Nephron progenitor cell (in vitro differentiated cells): ENCODE measurements at regions not wholly inside any gene's neighbourhood (a gene's known extent, or its start where the extent isn't known, plus 50 kb on each side); places are given as distances from the start of the nearest gene placed in this dataset.

ENCODE experiments used
- DNase-seq: peaks from one replicate; pipeline ENCODE4 v3.0.0; 2021
- H3K27ac Mint-ChIP-seq: 2 replicates; pipeline ENCODE4 v1.8.0; 2021; ENCODE audit warnings: mild to moderate bottlenecking, moderate library complexity, mixed read lengths
- H3K27me3 Mint-ChIP-seq: 2 replicates; pipeline ENCODE4 v1.8.0; 2021; ENCODE audit warnings: mild to moderate bottlenecking, low read depth, mixed read lengths; ENCODE audit not compliant: poor library complexity
- H3K36me3 Mint-ChIP-seq: 2 replicates; pipeline ENCODE4 v1.8.0; 2021; ENCODE audit warnings: low read depth, mixed read lengths
- H3K4me1 Mint-ChIP-seq: 2 replicates; pipeline ENCODE4 v1.8.0; 2021; ENCODE audit warnings: mixed read lengths
- H3K4me3 Mint-ChIP-seq: 2 replicates; pipeline ENCODE4 v1.8.0; 2021; ENCODE audit warnings: mild to moderate bottlenecking, moderate library complexity, mixed read lengths
- H3K9me3 Mint-ChIP-seq: 2 replicates; pipeline ENCODE4 v1.8.0; 2021; ENCODE audit warnings: mild to moderate bottlenecking, moderate library complexity, mixed read lengths
- TF ChIP-seq, protein P1 (sequence below): fragments of 200-600 bp; sonication (generic); IDR thresholded peaks from 2 replicates; pipeline ENCODE4 v1.5.0; 2021; ENCODE audit warnings: antibody characterized with exemption

DNA sequence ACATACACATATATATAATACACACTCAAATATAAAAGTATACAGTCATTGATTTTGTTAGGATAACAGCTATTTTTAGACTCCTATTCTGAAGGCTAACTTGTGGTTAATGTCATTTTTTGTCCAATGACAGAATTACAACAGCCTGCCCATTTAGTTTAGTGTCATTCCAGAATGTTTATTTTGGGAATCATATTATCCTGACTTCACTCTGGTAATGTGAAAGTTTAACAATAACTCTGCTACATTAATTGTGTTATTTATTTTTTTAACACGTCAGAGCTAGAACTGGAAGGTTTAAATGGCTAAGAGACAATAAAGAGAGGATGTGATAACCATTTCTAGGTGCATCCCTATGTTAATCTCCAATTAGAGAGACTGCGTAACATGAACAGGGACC lies 648.1 kb downstream of the USP25 start:
- Mint-ChIP-seq H3K27ac (no peak overlapping the region), H3K4me3 (no peak overlapping the region), H3K36me3 (no peaks in the 10 kb centered on the region), H3K4me1 (no peaks in the 10 kb centered on the region), H3K27me3 (no peaks in the 10 kb centered on the region), H3K9me3 (no peaks in the 10 kb centered on the region)
- DNase-seq = no peak
- TF ChIP-seq, protein P1, sequence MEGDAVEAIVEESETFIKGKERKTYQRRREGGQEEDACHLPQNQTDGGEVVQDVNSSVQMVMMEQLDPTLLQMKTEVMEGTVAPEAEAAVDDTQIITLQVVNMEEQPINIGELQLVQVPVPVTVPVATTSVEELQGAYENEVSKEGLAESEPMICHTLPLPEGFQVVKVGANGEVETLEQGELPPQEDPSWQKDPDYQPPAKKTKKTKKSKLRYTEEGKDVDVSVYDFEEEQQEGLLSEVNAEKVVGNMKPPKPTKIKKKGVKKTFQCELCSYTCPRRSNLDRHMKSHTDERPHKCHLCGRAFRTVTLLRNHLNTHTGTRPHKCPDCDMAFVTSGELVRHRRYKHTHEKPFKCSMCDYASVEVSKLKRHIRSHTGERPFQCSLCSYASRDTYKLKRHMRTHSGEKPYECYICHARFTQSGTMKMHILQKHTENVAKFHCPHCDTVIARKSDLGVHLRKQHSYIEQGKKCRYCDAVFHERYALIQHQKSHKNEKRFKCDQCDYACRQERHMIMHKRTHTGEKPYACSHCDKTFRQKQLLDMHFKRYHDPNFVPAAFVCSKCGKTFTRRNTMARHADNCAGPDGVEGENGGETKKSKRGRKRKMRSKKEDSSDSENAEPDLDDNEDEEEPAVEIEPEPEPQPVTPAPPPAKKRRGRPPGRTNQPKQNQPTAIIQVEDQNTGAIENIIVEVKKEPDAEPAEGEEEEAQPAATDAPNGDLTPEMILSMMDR = no peak

DNA sequence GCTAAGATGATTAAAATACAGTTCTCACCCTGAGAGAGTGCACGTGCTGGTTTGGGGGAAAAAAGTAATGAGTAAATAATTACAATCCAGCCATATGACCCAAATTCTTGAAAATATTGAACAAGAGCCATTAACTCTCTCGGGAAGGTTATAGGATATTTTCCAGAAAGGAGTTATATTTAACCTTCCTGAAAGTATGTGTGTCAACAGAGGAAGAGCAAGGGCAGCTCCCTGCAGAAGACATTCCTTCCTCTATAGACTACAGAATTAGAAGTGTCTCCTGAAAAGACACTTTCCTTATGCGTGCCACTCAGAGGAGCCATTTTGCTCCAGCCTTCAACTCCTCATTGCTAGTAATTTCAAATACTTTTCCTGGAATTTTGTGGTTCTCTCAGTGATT lies 648.7 kb downstream of the USP25 start:
- DNase-seq = no peak
- no peaks in the 10 kb centered on the region for H3K36me3 Mint-ChIP-seq
- H3K4me1 Mint-ChIP-seq = no peaks in the 10 kb centered on the region
- no peak overlapping the region for H3K27ac Mint-ChIP-seq
- H3K4me3 Mint-ChIP-seq = no peak overlapping the region
- no peaks in the 10 kb centered on the region for H3K27me3 Mint-ChIP-seq
- TF ChIP-seq, protein P1 = no peak
- H3K9me3 Mint-ChIP-seq = no peaks in the 10 kb centered on the region

DNA sequence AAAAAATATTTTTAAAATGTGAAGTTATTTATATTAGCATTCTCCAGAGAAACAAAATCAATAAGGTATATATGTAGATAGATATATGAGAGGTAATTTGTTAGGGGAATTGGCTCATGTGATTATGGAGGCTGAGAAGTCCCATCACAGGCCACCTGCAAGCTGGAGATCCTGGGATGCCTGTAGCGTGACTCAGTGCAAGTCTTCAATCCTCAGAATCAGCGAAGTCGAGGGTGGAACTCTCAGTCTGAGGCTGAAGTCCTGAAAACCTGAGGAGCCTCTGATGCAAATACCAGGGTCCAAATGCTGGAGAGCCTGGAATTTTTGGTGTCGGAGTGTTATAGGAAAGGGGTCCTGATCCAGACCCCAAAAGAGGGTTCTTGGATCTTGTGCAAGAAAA lies 658.5 kb downstream of the USP25 start:
- peaks cover 2% of the 10 kb centered on the region for H3K27me3 Mint-ChIP-seq
- H3K4me1 Mint-ChIP-seq = peaks cover 4% of the 10 kb centered on the region
- DNase-seq = no peak
- TF ChIP-seq, protein P1 = no peak
- H3K9me3 Mint-ChIP-seq = peaks cover 10% of the 10 kb centered on the region
- no peak overlapping the region for H3K4me3 Mint-ChIP-seq
- peaks cover 6% of the 10 kb centered on the region for H3K36me3 Mint-ChIP-seq
- H3K27ac Mint-ChIP-seq = no peak overlapping the region

DNA sequence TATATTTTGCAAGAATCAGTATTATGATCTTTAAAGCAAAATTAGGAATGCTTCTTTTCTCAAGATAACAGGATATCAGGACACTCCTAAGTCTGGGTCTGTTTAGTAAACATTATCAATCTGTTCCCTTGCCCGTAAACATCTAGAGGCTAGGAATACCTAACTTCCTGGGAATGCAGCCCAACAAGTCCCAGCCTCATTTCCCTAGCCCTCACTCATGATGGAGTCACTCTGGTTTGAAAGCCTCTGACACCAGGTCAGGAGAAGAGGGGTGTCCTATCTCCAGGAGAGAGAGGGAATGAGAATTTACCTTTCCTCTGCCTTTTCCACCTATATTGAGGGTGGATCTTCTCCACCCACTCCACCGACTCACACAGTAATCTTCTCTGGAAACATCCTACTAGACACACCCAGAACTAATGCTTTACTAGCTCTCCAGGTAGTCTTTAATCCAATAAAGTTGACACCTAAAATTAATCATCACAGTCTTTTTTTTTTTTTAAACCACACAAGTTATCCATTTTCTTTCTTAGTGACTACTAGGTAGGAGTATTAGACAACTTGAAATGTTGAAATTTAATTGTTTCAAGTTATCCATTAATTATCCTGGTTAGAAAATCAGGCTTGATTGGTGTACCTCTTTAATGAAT lies 659.3 kb downstream of the USP25 start:
- H3K27me3 Mint-ChIP-seq = no peaks in the 10 kb centered on the region

DNA sequence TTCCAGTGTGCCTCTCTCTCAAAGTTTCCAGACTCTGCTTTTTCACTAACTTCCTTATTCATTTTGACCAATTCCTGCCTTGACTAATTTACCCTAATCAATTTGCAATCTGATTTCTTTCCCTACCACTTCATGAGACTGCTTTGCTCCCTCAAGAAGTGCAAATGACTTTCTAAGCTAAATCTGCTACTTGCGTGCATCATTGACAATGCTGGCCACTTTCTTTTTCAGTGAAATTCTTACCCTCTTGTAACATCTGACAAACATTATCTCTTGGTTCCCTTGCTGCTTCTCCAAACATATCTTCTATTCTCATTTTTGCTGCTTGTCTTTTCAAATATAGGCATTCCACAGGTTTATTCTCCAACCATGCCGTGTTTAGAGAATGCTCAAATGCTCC lies 659.9 kb downstream of the USP25 start:
- H3K27ac Mint-ChIP-seq = no peak overlapping the region
- H3K36me3 Mint-ChIP-seq = peaks cover 6% of the 10 kb centered on the region
- no peak for DNase-seq

More for the DNA sequence above, 659.3 kb downstream of the USP25 start:
- Mint-ChIP-seq H3K27ac (no peak overlapping the region), H3K9me3 (peaks cover 10% of the 10 kb centered on the region), H3K4me3 (no peak overlapping the region), H3K4me1 (peaks cover 4% of the 10 kb centered on the region), H3K36me3 (peaks cover 6% of the 10 kb centered on the region)
- TF ChIP-seq, protein P1 = no peak
- DNase-seq = no peak

More for the DNA sequence above, 659.9 kb downstream of the USP25 start:
- Mint-ChIP-seq H3K4me3 (no peak overlapping the region), H3K9me3 (peaks cover 10% of the 10 kb centered on the region), H3K27me3 (no peaks in the 10 kb centered on the region), H3K4me1 (peaks cover 4% of the 10 kb centered on the region)
- TF ChIP-seq, protein P1 = no peak
